Astrocyte (in vitro differentiated cells and primary cell): ENCODE measurements at regions not wholly inside any gene's neighbourhood (a gene's known extent, or its start where the extent isn't known, plus 50 kb on each side); places are given as distances from the start of the nearest gene placed in this dataset.

Experiments
- DNase-seq: peaks from one replicate; pipeline ENCODE4 v3.0.0-alpha.2; 2010; ENCODE audit warnings: low read depth
- FAIRE-seq: peaks from 2 replicates; lab custom pipeline; 2011; peaks lifted over from hg19 to GRCh38; lab: Jason Lieb, UNC
- H2AFZ ChIP-seq: 2 replicates; pipeline ENCODE4 v1.6.0; 2012; ENCODE audit warnings: low read depth, low read length, inconsistent platforms
- H3K27ac ChIP-seq: 2 replicates; pipeline ENCODE4 v1.5.1; 2011; ENCODE audit warnings: low read depth, low read length, inconsistent platforms
- H3K27me3 ChIP-seq: 2 replicates; pipeline ENCODE4 v1.6.0; 2011; ENCODE audit warnings: low read length, inconsistent platforms; ENCODE audit not compliant: insufficient read depth
- H3K36me3 ChIP-seq: 2 replicates; pipeline ENCODE4 v1.5.1; 2011; ENCODE audit warnings: low read length, inconsistent platforms; ENCODE audit not compliant: insufficient read depth
- H3K4me1 ChIP-seq: 2 replicates; pipeline ENCODE4 v1.5.1; 2011; ENCODE audit warnings: low read length, inconsistent platforms; ENCODE audit not compliant: insufficient read depth
- H3K4me2 ChIP-seq: 2 replicates; pipeline ENCODE4 v1.6.0; 2012; ENCODE audit warnings: low read length, inconsistent platforms
- H3K4me3 ChIP-seq: 2 replicates; pipeline ENCODE4 v1.5.1; 2011; ENCODE audit warnings: low read depth, mild to moderate bottlenecking, low read length, inconsistent platforms; ENCODE audit not compliant: insufficient read depth
- H3K79me2 ChIP-seq: 2 replicates; pipeline ENCODE4 v1.6.0; 2012; ENCODE audit warnings: mild to moderate bottlenecking, low read length, inconsistent platforms; ENCODE audit not compliant: insufficient read depth
- H3K9ac ChIP-seq: 2 replicates; pipeline ENCODE4 v1.6.0; 2012; ENCODE audit warnings: mild to moderate bottlenecking, low read length, inconsistent platforms
- H3K9me3 ChIP-seq: 2 replicates; pipeline ENCODE4 v1.5.1; 2012; ENCODE audit warnings: low read depth, mild to moderate bottlenecking, low read length, inconsistent platforms; ENCODE audit not compliant: insufficient read depth
- H4K20me1 ChIP-seq: 2 replicates; pipeline ENCODE4 v1.6.0; 2012; ENCODE audit warnings: low read length, inconsistent platforms; ENCODE audit not compliant: insufficient read depth
- H3K27ac Mint-ChIP-seq: one replicate; pipeline ENCODE4 v1.8.0; 2021; ENCODE audit warnings: mild to moderate bottlenecking, mixed read lengths; ENCODE audit not compliant: unreplicated experiment
- H3K27me3 Mint-ChIP-seq: one replicate; pipeline ENCODE4 v1.8.0; 2021; ENCODE audit warnings: low read depth, mixed read lengths; ENCODE audit not compliant: unreplicated experiment
- H3K36me3 Mint-ChIP-seq: one replicate; pipeline ENCODE4 v1.8.0; 2021; ENCODE audit warnings: low read depth, mixed read lengths; ENCODE audit not compliant: unreplicated experiment
- H3K4me1 Mint-ChIP-seq: one replicate; pipeline ENCODE4 v1.8.0; 2021; ENCODE audit warnings: low read depth, mixed read lengths; ENCODE audit not compliant: unreplicated experiment
- H3K4me3 Mint-ChIP-seq: one replicate; pipeline ENCODE4 v1.8.0; 2021; ENCODE audit warnings: mild to moderate bottlenecking, moderate library complexity, mixed read lengths; ENCODE audit not compliant: unreplicated experiment
- H3K9me3 Mint-ChIP-seq: one replicate; pipeline ENCODE4 v1.8.0; 2021; ENCODE audit warnings: mild to moderate bottlenecking, mixed read lengths; ENCODE audit not compliant: unreplicated experiment
- EZH2 ChIP-seq: IDR thresholded peaks from 2 replicates; pipeline ENCODE4 v1.6.1; 2012; ENCODE audit warnings: mild to moderate bottlenecking, low read length, inconsistent platforms; ENCODE audit not compliant: insufficient read depth
- TF ChIP-seq, protein P1 (sequence below): IDR thresholded peaks from 2 replicates; pipeline ENCODE4 v1.5.1; 2011; ENCODE audit warnings: low read depth, mild to moderate bottlenecking, inconsistent platforms, low read length, moderate library complexity; ENCODE audit not compliant: insufficient read depth

DNA sequence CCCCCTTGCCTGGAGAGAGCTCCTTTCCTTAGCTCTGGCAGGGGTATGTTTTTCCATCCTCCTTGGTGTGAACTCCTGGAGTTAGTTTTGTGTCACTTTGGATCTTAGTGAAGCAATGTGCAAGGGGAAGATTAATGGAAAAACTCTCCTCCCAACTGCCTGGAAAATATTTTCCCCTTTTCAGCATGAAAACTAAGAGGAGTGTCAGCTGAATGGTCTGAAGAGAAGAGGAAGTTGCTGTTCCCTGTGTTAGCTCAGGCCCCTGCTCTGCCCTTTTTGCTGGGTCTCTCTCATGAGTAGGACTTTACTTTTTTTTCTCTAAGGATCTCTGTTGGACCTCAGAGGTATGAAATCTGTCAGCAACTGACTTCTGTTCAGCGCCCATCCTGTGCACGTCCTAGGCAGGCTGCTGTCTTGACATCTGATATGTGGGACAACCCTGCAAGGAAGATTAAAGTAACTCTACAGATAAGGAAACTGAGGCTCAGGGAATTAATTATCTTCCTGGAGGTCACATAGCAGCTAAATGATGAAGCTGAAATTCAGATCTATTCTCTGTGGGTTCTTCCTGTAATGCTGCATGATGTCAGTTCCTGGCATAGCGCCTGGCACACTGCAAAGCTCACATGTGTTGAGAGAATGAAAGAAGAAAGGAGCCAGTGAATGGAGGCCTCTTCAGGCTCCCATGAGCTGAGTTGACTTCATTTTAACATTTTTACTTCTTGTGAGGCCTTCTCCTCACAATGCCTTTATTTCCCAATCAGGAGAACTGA is 109.7 kb upstream of the GALNT15 start:
- peak overlapping the region; percentile 10 for H3K4me2 ChIP-seq
- H3K9ac ChIP-seq, result peak overlapping the region; percentile 56
- no peaks in the 10 kb centered on the region for H3K9me3 ChIP-seq
- peak overlapping the region; percentile 92 for H3K27ac Mint-ChIP-seq
- H4K20me1 ChIP-seq, result no peaks in the 10 kb centered on the region
- peak; percentile 95 for DNase-seq
- no peaks in the 10 kb centered on the region for H3K27me3 ChIP-seq
- H3K79me2 ChIP-seq, result no peaks in the 10 kb centered on the region
- no peak for FAIRE-seq
- no peak for TF ChIP-seq EZH2
- TF ChIP-seq, protein P1, sequence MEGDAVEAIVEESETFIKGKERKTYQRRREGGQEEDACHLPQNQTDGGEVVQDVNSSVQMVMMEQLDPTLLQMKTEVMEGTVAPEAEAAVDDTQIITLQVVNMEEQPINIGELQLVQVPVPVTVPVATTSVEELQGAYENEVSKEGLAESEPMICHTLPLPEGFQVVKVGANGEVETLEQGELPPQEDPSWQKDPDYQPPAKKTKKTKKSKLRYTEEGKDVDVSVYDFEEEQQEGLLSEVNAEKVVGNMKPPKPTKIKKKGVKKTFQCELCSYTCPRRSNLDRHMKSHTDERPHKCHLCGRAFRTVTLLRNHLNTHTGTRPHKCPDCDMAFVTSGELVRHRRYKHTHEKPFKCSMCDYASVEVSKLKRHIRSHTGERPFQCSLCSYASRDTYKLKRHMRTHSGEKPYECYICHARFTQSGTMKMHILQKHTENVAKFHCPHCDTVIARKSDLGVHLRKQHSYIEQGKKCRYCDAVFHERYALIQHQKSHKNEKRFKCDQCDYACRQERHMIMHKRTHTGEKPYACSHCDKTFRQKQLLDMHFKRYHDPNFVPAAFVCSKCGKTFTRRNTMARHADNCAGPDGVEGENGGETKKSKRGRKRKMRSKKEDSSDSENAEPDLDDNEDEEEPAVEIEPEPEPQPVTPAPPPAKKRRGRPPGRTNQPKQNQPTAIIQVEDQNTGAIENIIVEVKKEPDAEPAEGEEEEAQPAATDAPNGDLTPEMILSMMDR, result no peak
- H3K36me3 ChIP-seq, result no peaks in the 10 kb centered on the region
- H3K27ac ChIP-seq, result peak overlapping the region; percentile 95
- H3K27me3 Mint-ChIP-seq, result no peaks in the 10 kb centered on the region
- peaks cover 64% of the 10 kb centered on the region for H3K4me1 Mint-ChIP-seq
- H3K4me3 ChIP-seq, result no peak overlapping the region
- no peak overlapping the region for H3K4me3 Mint-ChIP-seq
- H3K4me1 ChIP-seq, result peaks cover 55% of the 10 kb centered on the region
- H3K9me3 Mint-ChIP-seq, result no peaks in the 10 kb centered on the region
- H2AFZ ChIP-seq, result no peak overlapping the region
- no peaks in the 10 kb centered on the region for H3K36me3 Mint-ChIP-seq

- TF ChIP-seq EZH2, result no peak
- TF ChIP-seq, protein P1, result no peak
- Mint-ChIP-seq H3K4me3 (peak overlapping the region; percentile 64), H3K36me3 (peaks cover 1% of the 10 kb centered on the region), H3K27me3 (no peaks in the 10 kb centered on the region), H3K9me3 (no peaks in the 10 kb centered on the region), H3K27ac (peak overlapping the region; percentile 98), H3K4me1 (peaks cover 58% of the 10 kb centered on the region)
- Histone ChIP-seq H3K4me3 (no peak overlapping the region), H3K79me2 (no peaks in the 10 kb centered on the region), H4K20me1 (no peaks in the 10 kb centered on the region), H3K36me3 (no peaks in the 10 kb centered on the region), H3K4me2 (no peak overlapping the region), H3K9ac (peak overlapping the region; percentile 59), H3K27me3 (no peaks in the 10 kb centered on the region), H3K4me1 (peaks cover 44% of the 10 kb centered on the region), H3K9me3 (no peaks in the 10 kb centered on the region), H3K27ac (peak overlapping the region; percentile 95), H2AFZ (no peak overlapping the region)
- FAIRE-seq (no peak), DNase-seq (no peak)
Observed at GRCh38 chr3:16066545-16066944, 107.9 kb upstream of the GALNT15 start.

DNA sequence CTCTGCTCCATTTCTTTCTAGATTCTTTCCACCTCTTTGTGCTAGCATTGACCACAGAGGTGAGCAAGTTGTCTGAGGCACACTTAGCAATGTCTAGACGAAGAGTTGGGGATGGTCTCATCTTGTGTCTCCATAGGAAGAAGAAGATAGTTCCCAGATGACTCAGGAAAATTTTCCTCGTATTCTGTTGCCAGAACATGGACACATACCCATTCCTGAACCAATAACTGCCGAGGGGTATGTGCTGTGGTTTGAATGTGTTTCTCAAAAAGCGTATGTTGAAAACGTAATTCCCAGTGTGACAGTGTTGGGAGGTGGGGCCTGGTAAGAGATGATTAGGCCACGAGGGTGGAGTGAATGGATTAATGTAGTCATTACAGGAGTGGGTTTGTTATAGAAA is 107.5 kb upstream of the GALNT15 start:
- Histone ChIP-seq H3K9ac (peak overlapping the region; percentile 75), H3K4me2 (peak overlapping the region; percentile 14), H3K4me3 (no peak overlapping the region), H3K27ac (peak overlapping the region; percentile 95), H3K4me1 (peaks cover 41% of the 10 kb centered on the region), H3K27me3 (no peaks in the 10 kb centered on the region), H2AFZ (no peak overlapping the region), H3K9me3 (no peaks in the 10 kb centered on the region), H3K79me2 (no peaks in the 10 kb centered on the region), H4K20me1 (no peaks in the 10 kb centered on the region), H3K36me3 (no peaks in the 10 kb centered on the region)
- FAIRE-seq (peak; percentile 26), DNase-seq (peak; percentile 93)
- Mint-ChIP-seq H3K27ac (peak overlapping the region; percentile 98), H3K4me1 (peaks cover 59% of the 10 kb centered on the region), H3K27me3 (no peaks in the 10 kb centered on the region), H3K9me3 (peaks cover 1% of the 10 kb centered on the region), H3K4me3 (peak overlapping the region; percentile 64), H3K36me3 (peaks cover 1% of the 10 kb centered on the region)
- no peak for TF ChIP-seq EZH2
- TF ChIP-seq, protein P1, result no peak
